ENCODE measurements at regions not wholly inside any gene's neighbourhood (a gene's known extent, or its start where the extent isn't known, plus 50 kb on each side); places are given as distances from the start of the nearest gene placed in this dataset.

- TF ChIP-seq CHD7 (IDR thresholded peaks at IDR 0.05; ENCODE audit: insufficient replicate concordance, low read length) = no peak
- TF ChIP-seq EGR1 (IDR thresholded peaks at IDR 0.05; ENCODE audit: borderline replicate concordance, low read depth, low read length) = no peak
- TF ChIP-seq TAF1 (IDR thresholded peaks at IDR 0.05; ENCODE audit: low read depth, low read length) = no peak
- TF ChIP-seq SP4 (IDR thresholded peaks at IDR 0.05; ENCODE audit: low read length) = no peak
- no peak for TF ChIP-seq POU5F1 (IDR thresholded peaks at IDR 0.05; ENCODE audit: low read depth, low read length)
- TF ChIP-seq KDM4A (IDR thresholded peaks at IDR 0.05; ENCODE audit: low read depth, low read length, severe bottlenecking) = no peak
- no peak for TF ChIP-seq SIRT6 (IDR thresholded peaks at IDR 0.05; ENCODE audit: low read length)
- no peak for TF ChIP-seq ZNF274 (IDR thresholded peaks at IDR 0.05; ENCODE audit: borderline replicate concordance, extremely low read depth, low read length)
- TF ChIP-seq RAD21 (IDR thresholded peaks at IDR 0.05 in 1 of 2, conservative IDR thresholded peaks at IDR 0.05 in 1 of 2; ENCODE audit: low read depth in 2 of 2, low read length in 2 of 2) = no peak
- no peak for TF ChIP-seq ASH2L (IDR thresholded peaks at IDR 0.05; ENCODE audit: low read length)
- no peak for TF ChIP-seq CBX8 (IDR thresholded peaks at IDR 0.05; ENCODE audit: borderline replicate concordance, low read depth, low read length)
- TF ChIP-seq SAP30 (IDR thresholded peaks at IDR 0.05; ENCODE audit: insufficient read depth, insufficient replicate concordance, low read length) = no peak
These were observed 243.8 kb upstream of the TLE3 start (continued) for GRCh38 chr15:70341566-70341965.

Measured in H1 (cell line).